HG02884 (cell line): ENCODE measurements at regions not wholly inside any gene's neighbourhood (a gene's known extent, or its start where the extent isn't known, plus 50 kb on each side); places are given as distances from the start of the nearest gene placed in this dataset.
"Not testable (repeated sequence)": the region's sequence is repeated elsewhere in the genome, so short reads cannot be mapped to it uniquely, and the experiment has no call there.

Source experiments
- ATAC-seq: cut with Tn5 transposase; IDR thresholded peaks from one replicate; pipeline ENCODE4 v1.9.1; 2021; ENCODE audit warnings: mild to moderate bottlenecking, moderate library complexity; ENCODE audit not compliant: unreplicated experiment

GRCh38 chr6:144932621-144933020 lies 647.5 kb downstream of the UTRN start:
- no peak for ATAC-seq

GRCh38 chr6:144935181-144935580 lies 650.0 kb downstream of the UTRN start:
- no peak for ATAC-seq

GRCh38 chr6:144935661-144936060 lies 650.5 kb downstream of the UTRN start:
- no peak for ATAC-seq

- ATAC-seq: no peak
Observed at GRCh38 chr6:144936764-144937163, 651.6 kb downstream of the UTRN start.

- ATAC-seq: no peak
Observed at GRCh38 chr6:144939921-144940320, 654.8 kb downstream of the UTRN start.

GRCh38 chr6:144944106-144944505 lies 659.0 kb downstream of the UTRN start:
- no peak for ATAC-seq

- no peak for ATAC-seq
Observed at GRCh38 chr6:144947398-144947976, 662.4 kb downstream of the UTRN start.

GRCh38 chr6:144951730-144952437 lies 666.7 kb downstream of the UTRN start:
- ATAC-seq: no peak

- no peak for ATAC-seq
Observed at GRCh38 chr6:144952456-144953240, 667.5 kb downstream of the UTRN start.

GRCh38 chr6:144953552-144954240 lies 668.6 kb downstream of the UTRN start:
- ATAC-seq: no peak

- no peak for ATAC-seq
Observed at GRCh38 chr6:144954241-144954556, 669.1 kb downstream of the UTRN start.

- ATAC-seq: no peak
Observed at GRCh38 chr6:144955392-144955791, 670.3 kb downstream of the UTRN start.

- no peak for ATAC-seq
Observed at GRCh38 chr6:144955859-144956258, 670.7 kb downstream of the UTRN start.

GRCh38 chr6:144956697-144957096 lies 671.6 kb downstream of the UTRN start:
- not testable (repeated sequence) for ATAC-seq

- no peak for ATAC-seq
Observed at GRCh38 chr6:144957236-144957937, 672.3 kb downstream of the UTRN start.

- ATAC-seq: no peak
Observed at GRCh38 chr6:144969154-144969553, 684.0 kb downstream of the UTRN start.

- ATAC-seq: no peak
Observed at GRCh38 chr6:144969602-144970272, 684.6 kb downstream of the UTRN start.

GRCh38 chr6:144977250-144977864 lies 692.2 kb downstream of the UTRN start:
- ATAC-seq: not testable (repeated sequence)

- ATAC-seq: no peak
Observed at GRCh38 chr6:144978208-144978607, 693.1 kb downstream of the UTRN start.

- ATAC-seq: no peak
Observed at GRCh38 chr6:144986271-144986670, 701.1 kb downstream of the UTRN start.
